22Rv1 (cell line): ENCODE measurements at regions not wholly inside any gene's neighbourhood (a gene's known extent, or its start where the extent isn't known, plus 50 kb on each side); places are given as distances from the start of the nearest gene placed in this dataset.

Source experiments
- ZFX ChIP-seq: fragments of 450-650 bp; IDR thresholded peaks from 2 replicates; pipeline ENCODE4 v1.6.1; 2017; ENCODE audit warnings: antibody characterized with exemption, borderline replicate concordance
- TF ChIP-seq, protein P1 (sequence below): fragments of 450-650 bp; IDR thresholded peaks from 2 replicates; pipeline ENCODE4 v1.5.1; 2017; ENCODE audit warnings: mild to moderate bottlenecking

DNA sequence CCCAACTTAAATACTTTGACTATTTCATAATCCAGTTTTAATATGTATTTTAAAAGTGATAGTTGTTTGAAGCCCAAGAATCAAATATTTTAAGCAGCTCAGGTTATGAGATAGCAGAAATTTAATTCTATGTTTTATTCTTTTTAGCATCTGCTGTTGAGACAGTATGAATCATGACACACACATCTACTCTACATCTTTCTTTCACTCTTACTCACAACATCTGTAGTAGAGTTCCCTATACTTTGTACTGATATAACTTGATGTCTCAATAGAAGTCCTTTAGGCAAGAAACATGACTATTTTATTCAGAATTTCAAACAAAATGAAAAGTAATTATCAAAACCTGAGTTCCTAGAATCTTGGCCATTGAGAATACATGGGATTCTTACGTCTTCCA, 187.9 kb upstream of the GNPDA2 start:
- TF ChIP-seq, protein P1, sequence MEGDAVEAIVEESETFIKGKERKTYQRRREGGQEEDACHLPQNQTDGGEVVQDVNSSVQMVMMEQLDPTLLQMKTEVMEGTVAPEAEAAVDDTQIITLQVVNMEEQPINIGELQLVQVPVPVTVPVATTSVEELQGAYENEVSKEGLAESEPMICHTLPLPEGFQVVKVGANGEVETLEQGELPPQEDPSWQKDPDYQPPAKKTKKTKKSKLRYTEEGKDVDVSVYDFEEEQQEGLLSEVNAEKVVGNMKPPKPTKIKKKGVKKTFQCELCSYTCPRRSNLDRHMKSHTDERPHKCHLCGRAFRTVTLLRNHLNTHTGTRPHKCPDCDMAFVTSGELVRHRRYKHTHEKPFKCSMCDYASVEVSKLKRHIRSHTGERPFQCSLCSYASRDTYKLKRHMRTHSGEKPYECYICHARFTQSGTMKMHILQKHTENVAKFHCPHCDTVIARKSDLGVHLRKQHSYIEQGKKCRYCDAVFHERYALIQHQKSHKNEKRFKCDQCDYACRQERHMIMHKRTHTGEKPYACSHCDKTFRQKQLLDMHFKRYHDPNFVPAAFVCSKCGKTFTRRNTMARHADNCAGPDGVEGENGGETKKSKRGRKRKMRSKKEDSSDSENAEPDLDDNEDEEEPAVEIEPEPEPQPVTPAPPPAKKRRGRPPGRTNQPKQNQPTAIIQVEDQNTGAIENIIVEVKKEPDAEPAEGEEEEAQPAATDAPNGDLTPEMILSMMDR = no peak
- TF ChIP-seq ZFX = no peak
